Ovary (tissue), 7 donors: ENCODE measurements at regions not wholly inside any gene's neighbourhood (a gene's known extent, or its start where the extent isn't known, plus 50 kb on each side); places are given as distances from the start of the nearest gene placed in this dataset.

Source experiments
- DNase-seq, 5 donors: peaks; one replicate each; pipeline ENCODE4 v3.0.0-alpha.2; 2019 to 2020
- H3K27ac ChIP-seq, 2 donors: fragments of 200-600 bp; one replicate each; pipeline versions ENCODE4 v1.5.1 to v1.8.0; 2019 to 2022
- H3K27me3 ChIP-seq: fragments of 200-600 bp; one replicate; pipeline ENCODE4 v1.8.0; 2022
- H3K36me3 ChIP-seq: fragments of 200-600 bp; sonication (generic); one replicate; pipeline ENCODE4 v1.5.1; 2019
- H3K4me1 ChIP-seq: one replicate; pipeline ENCODE4 v1.8.1; 2013; ENCODE audit warnings: mild to moderate bottlenecking, moderate library complexity; ENCODE audit not compliant: insufficient read depth
- H3K4me3 ChIP-seq: fragments of 200-600 bp; sonication (generic); one replicate; pipeline ENCODE4 v1.5.1; 2017
- H3K9me3 ChIP-seq, 2 donors: fragments of 200-600 bp in 1 of 2; sonication (generic) in 1 of 2; one replicate each; pipeline versions ENCODE4 v1.5.1 to v1.8.1; 2013 to 2019; ENCODE audit warnings: mild to moderate bottlenecking in 1 of 2, moderate library complexity in 1 of 2
- EP300 ChIP-seq: sonication (generic); formaldehyde crosslinking; IDR thresholded peaks from one replicate; pipeline ENCODE4 v1.6.1; 2017; ENCODE audit warnings: antibody characterized with exemption
- POLR2A ChIP-seq: fragments of 450-650 bp; IDR thresholded peaks from one replicate; pipeline ENCODE4 v1.6.1; 2017; ENCODE audit warnings: antibody characterized with exemption, mild to moderate bottlenecking, moderate library complexity
- WGBS, 3 donors: extraction: QIAGEN DNeasy Blood & Tissue Kit in 1 of 3; methylation state at CpG; one replicate each; pipeline versions ENCODE4 v1.1.5 to v1.1.7; 2013 to 2017; 5-methylcytosine and 5-hydroxymethylcytosine counted together
- intact Hi-C, 4 donors: fragments of 100-400 bp; cut with DNase I; formaldehyde crosslinking; loops; one replicate each; pipeline versions ENCODE4 v1.11.0 to v1.15.1; 2022 to 2023
- TF ChIP-seq, protein P1 (sequence below), 3 donors: fragments of 450-650 bp in 2 of 3; fragments of 200-600 bp in 1 of 3; IDR thresholded peaks; one replicate each; pipeline versions ENCODE4 v1.5.1 to v1.8.0; 2016 to 2022; ENCODE audit warnings: antibody characterized with exemption in 3 of 3, mild to moderate bottlenecking in 1 of 3
- donor health status: DM: no; HTN: no; CAD: no; lungs with moderate emphysema.
- donor health status: DM: no; HTN: no; CAD: no.
- donor health status: Bipolar disorder and iron deficiency.
- donor health status: DM: no; HTN: no; CAD: no.
- donor health status: DM: yes; HTN: yes; CAD: no.

GRCh38 chr3:132202586-132202985, 114.6 kb upstream of the ACP3 start:
- intact Hi-C loops: no loop called here
- 91 to 96% (median 92%) methylated on average over 3 of the region's 3 CpGs for WGBS, 3 donors
- no peaks in the 10 kb centered on the region for H3K9me3 ChIP-seq
- no peak overlapping the region for H3K27ac ChIP-seq
- H3K27me3 ChIP-seq: no peaks in the 10 kb centered on the region
- DNase-seq: no peak
- no peaks in the 10 kb centered on the region for H3K36me3 ChIP-seq
- no peak overlapping the region for H3K4me3 ChIP-seq
- TF ChIP-seq EP300: no peak
- TF ChIP-seq, protein P1, sequence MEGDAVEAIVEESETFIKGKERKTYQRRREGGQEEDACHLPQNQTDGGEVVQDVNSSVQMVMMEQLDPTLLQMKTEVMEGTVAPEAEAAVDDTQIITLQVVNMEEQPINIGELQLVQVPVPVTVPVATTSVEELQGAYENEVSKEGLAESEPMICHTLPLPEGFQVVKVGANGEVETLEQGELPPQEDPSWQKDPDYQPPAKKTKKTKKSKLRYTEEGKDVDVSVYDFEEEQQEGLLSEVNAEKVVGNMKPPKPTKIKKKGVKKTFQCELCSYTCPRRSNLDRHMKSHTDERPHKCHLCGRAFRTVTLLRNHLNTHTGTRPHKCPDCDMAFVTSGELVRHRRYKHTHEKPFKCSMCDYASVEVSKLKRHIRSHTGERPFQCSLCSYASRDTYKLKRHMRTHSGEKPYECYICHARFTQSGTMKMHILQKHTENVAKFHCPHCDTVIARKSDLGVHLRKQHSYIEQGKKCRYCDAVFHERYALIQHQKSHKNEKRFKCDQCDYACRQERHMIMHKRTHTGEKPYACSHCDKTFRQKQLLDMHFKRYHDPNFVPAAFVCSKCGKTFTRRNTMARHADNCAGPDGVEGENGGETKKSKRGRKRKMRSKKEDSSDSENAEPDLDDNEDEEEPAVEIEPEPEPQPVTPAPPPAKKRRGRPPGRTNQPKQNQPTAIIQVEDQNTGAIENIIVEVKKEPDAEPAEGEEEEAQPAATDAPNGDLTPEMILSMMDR (IDR thresholded peaks at IDR 0.05): no peak
- TF ChIP-seq POLR2A: no peak
- no peaks in the 10 kb centered on the region for H3K4me1 ChIP-seq

DNA sequence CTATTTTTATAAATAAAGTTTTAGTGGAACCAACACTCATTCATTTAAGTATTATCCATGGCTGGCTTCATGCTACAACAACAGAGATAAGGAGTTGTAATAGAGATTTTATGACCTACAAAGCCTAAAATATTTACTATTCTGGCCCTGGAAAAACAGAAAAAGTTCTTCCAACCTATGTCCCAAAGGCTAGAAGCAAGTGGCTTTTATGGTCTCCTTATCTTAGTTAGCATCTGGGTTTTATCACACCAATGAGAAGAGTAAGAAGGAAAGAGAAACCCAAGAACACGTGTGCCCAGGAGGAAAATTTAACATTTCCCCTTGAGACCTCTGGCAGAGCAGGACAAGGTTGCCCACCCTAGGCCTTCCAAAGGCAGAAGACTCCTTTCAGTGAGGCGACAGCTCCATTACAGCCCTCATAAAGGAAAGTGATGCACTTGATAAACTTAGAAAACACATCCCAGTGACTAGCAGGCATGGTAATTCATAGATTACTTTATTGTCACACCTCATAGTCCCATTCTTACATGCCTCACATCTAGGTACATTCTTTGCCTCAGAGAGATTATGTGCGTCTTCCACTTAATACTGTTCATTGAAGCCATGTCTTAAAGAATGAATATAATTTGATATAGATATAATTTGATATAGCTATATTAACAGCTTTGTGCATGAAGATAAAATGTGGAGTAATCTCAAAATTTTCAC, 113.2 kb upstream of the ACP3 start:
- H3K27me3 ChIP-seq: no peaks in the 10 kb centered on the region
- TF ChIP-seq POLR2A (no peak), EP300 (no peak)
- TF ChIP-seq, protein P1 (IDR thresholded peaks at IDR 0.05): no peak
- 61 to 64% (median 62%) methylated on average over 3 of the region's 3 CpGs for WGBS, 3 donors

DNA sequence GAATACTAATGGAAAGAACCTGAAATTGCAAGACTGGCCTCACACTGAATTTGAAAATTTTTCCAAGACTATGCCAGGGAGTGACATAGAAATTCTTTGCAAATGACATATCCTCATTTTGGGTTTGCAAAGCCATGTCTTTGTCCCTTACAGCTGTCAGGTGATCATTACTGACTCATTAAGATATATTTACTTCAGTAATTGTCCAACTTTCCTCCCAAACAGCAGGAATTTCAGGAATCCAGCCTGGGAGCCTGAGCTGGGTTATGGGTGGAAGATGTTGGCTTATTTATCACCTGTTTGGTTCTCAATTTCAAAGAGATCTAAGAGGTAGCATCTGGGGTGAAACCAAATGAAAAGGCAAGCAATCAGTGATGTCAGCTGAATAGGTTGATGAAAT, 111.6 kb upstream of the ACP3 start:
- intact Hi-C loops: no loop called here
- no peak overlapping the region for H3K27ac ChIP-seq
- TF ChIP-seq EP300: no peak
- TF ChIP-seq, protein P1 (IDR thresholded peaks at IDR 0.05): no peak
- no peak for TF ChIP-seq POLR2A

More for the DNA sequence above, 113.2 kb upstream of the ACP3 start:
- H3K4me1 ChIP-seq: no peaks in the 10 kb centered on the region
- intact Hi-C loops: no loop called here
- H3K27ac ChIP-seq: no peak overlapping the region
- H3K36me3 ChIP-seq: no peaks in the 10 kb centered on the region
- H3K4me3 ChIP-seq: no peak overlapping the region
- no peaks in the 10 kb centered on the region for H3K9me3 ChIP-seq
- DNase-seq: no peak

DNA sequence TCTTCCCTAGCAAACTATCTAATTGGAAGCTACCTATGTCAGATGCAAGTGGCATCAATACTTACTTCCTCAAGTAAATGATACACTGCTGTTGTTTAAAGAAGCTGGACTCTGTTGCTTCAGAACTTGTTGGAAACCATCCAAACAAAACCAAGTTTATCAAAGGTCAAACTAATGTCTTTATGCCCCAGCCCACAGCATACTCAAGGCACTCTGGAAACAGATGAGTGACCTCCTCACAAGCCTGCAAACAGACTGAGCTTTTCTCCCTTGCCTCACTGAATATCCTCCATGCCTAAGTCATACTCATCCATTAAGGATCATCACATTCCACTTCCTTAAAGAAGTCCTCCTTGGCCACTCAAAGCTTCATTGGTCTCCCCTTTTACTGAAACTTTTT, 107.4 kb upstream of the ACP3 start:
- TF ChIP-seq EP300: no peak
- TF ChIP-seq POLR2A: no peak
- no peak for DNase-seq
- H3K36me3 ChIP-seq: no peaks in the 10 kb centered on the region
- H3K9me3 ChIP-seq: no peaks in the 10 kb centered on the region
- H3K27me3 ChIP-seq: no peaks in the 10 kb centered on the region
- intact Hi-C loops: no loop called here
- no peak overlapping the region for H3K27ac ChIP-seq
- H3K4me3 ChIP-seq: no peak overlapping the region
- no peaks in the 10 kb centered on the region for H3K4me1 ChIP-seq

More for the DNA sequence above, 111.6 kb upstream of the ACP3 start:
- H3K4me3 ChIP-seq: no peak overlapping the region
- H3K36me3 ChIP-seq: no peaks in the 10 kb centered on the region
- H3K4me1 ChIP-seq: no peaks in the 10 kb centered on the region
- no peak for DNase-seq
- no peaks in the 10 kb centered on the region for H3K27me3 ChIP-seq
- H3K9me3 ChIP-seq: no peaks in the 10 kb centered on the region

DNA sequence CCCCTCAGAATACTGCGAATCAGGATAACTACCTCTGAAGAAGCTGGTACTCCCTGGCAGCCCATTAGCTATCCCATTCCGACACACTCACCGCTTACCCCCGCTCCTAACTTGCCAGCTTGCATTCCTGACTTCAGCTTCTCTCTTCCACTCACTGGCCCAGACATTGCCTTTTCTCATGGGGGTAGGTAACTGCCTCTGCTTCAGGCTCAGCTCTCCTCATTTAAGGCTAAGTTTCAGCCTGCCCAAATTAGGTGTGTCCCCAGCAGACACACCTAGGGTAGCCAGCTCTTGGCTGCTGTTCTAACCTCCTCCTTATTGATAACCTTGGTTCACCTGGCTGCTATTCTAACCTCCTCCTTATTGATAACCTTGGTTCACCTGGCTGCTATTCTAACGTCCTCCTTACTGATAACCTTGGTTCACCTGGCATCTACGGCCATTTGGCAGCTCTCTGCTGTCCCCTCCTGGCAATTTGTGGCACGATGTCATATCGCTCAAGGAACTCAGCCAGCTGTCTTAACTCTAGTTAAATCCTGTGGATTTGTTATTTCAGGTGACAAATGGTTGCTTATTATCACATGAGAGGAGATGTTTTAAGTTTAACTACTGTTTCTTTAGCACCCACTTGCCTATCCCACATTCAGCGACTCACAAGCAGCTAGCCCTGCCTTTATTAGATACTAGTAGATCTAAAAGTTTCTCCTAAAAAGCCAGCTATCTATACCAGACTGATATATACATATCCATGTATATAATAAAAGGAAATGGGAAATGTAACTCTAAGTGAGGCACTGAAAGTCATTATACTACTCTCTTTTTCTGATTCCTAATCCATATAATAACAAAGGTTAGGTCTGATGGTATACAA, 106.5 kb upstream of the ACP3 start:
- H3K4me1 ChIP-seq: no peaks in the 10 kb centered on the region
- H3K36me3 ChIP-seq: no peaks in the 10 kb centered on the region
- intact Hi-C loops: no loop called here
- TF ChIP-seq EP300: no peak
- TF ChIP-seq, protein P1 (IDR thresholded peaks at IDR 0.05): no peak
- TF ChIP-seq POLR2A: no peak
- no peak overlapping the region for H3K27ac ChIP-seq
- H3K4me3 ChIP-seq: no peak overlapping the region
- DNase-seq: no peak
- no peaks in the 10 kb centered on the region for H3K27me3 ChIP-seq
- no peaks in the 10 kb centered on the region for H3K9me3 ChIP-seq
- WGBS, 3 donors: 51 to 57% (median 55%) methylated on average over 9 of the region's 9 CpGs
